Adrenal gland (tissue), 5 donors: ENCODE measurements at regions not wholly inside any gene's neighbourhood (a gene's known extent, or its start where the extent isn't known, plus 50 kb on each side); places are given as distances from the start of the nearest gene placed in this dataset.

Source experiments
- POLR2A ChIP-seq, 2 donors: fragments of 450-650 bp; IDR thresholded peaks; one replicate each; pipeline ENCODE4 v1.6.1; 2017; ENCODE audit warnings: antibody characterized with exemption in 2 of 2, mild to moderate bottlenecking in 2 of 2, moderate library complexity in 1 of 2
- TF ChIP-seq, protein P1 (sequence below), 6 experiments: fragments of 450-650 bp in 4 of 6; fragments of 200-600 bp in 2 of 6; sonication (generic) in 1 of 6; IDR thresholded peaks; 1 replicate in 5 of 6; 2 replicates in 1 of 6; pipeline versions ENCODE4 v1.5.1 to v1.8.0; 2016 to 2021; ENCODE audit warnings: antibody characterized with exemption in 6 of 6, mild to moderate bottlenecking in 2 of 6, moderate library complexity in 1 of 6
- donor health status: DM: no; HTN: no; CAD: no.

DNA sequence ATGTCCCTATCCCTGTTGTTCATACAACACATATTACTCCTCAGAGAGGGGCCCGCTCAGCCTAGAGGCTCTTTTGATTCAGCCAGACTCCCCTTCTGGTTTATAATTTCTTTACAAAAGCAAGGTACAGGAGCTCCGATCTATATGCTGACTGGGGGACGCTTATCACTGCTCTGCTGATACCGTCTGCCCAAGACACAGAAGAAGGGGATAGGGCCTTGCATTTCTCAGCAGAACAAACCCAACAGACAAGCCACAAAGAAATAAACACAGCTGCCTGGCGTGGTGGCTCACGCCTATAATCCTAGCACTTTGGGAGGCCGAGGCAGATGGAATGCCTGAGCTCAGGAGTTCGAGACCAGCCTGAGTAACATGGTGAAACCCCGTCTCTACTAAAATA is 109.9 kb upstream of the AKIP1 start:
- TF ChIP-seq, protein P1, sequence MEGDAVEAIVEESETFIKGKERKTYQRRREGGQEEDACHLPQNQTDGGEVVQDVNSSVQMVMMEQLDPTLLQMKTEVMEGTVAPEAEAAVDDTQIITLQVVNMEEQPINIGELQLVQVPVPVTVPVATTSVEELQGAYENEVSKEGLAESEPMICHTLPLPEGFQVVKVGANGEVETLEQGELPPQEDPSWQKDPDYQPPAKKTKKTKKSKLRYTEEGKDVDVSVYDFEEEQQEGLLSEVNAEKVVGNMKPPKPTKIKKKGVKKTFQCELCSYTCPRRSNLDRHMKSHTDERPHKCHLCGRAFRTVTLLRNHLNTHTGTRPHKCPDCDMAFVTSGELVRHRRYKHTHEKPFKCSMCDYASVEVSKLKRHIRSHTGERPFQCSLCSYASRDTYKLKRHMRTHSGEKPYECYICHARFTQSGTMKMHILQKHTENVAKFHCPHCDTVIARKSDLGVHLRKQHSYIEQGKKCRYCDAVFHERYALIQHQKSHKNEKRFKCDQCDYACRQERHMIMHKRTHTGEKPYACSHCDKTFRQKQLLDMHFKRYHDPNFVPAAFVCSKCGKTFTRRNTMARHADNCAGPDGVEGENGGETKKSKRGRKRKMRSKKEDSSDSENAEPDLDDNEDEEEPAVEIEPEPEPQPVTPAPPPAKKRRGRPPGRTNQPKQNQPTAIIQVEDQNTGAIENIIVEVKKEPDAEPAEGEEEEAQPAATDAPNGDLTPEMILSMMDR (IDR thresholded peaks at IDR 0.05), result no peak
- no peak for TF ChIP-seq POLR2A (IDR thresholded peaks at IDR 0.05)
